HG03460 (cell line): ENCODE measurements at regions not wholly inside any gene's neighbourhood (a gene's known extent, or its start where the extent isn't known, plus 50 kb on each side); places are given as distances from the start of the nearest gene placed in this dataset.

Experiments used
- ATAC-seq: cut with Tn5 transposase; IDR thresholded peaks from one replicate; pipeline ENCODE4 v1.9.1; 2021; ENCODE audit not compliant: unreplicated experiment

DNA sequence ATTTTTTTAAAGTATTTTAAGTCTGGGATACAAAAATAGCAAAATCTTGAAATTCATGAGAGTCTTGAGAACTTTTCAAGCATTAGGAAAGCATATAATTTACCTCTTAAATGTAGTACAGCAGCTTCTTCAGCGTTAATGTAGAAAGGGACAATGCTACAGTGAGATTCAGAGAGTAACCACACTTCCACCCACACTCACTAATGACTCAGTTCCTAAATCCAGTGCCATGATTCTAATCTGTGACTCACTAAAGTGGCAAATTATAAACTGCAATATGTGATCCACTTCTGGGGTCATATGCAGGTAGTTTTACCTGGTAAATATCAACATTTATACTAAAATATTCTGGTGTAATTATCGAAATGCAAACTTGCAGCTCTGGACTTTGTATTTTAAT lies 434.5 kb upstream of the TUSC1 start:
- no peak for ATAC-seq

DNA sequence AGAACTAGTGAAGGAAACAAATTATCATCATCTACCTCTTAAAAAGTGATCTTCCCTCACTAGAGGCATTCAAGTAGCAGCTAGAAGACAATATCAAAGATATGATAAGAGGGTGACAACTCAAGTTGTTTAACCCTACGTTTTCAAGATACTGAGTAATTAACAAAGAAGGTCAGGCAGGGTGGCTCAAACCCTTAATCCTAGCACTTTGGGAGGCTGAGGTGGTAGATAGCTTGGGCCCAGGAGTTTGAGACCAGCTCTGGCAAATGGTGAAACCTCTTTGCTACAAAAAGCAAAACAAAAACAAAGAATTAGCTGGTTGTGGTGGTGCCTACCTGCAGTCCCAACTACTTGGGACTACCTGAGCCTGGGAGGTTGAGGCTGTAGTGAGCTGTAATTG lies 408.2 kb upstream of the TUSC1 start:
- no peak for ATAC-seq

DNA sequence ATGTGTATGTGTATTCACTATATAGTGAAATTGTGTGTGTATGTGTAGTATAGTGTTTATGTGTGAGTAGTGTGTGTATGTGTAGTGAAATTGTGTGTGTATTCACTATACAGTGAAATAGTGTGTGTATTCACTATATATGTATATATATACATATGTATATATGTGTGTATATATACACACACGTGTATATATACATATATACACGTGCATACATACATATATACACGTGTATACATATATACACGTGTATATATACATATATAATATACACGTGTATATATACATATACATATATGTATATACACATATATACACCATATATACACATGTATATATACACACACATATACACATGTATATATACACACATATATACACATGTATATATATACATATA lies 403.6 kb upstream of the TUSC1 start:
- no peak for ATAC-seq

DNA sequence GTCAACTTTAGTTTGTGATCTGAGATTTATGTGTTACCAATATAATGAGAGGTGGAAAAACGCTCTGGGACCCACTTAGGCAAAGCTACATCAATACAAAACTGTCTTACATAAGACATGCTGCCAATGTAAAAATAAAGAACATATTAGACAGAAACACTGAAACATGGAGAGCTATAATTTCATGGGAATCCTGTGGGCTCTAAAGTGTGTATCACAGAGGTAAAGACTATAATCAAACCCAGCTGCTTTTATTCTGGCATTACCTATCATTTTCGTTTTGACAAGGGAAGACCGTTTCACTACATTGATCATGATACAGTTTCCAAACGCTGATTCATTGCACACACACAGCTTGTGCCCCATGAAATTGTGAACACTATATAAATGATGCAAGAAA lies 400.5 kb upstream of the TUSC1 start:
- ATAC-seq = no peak

DNA sequence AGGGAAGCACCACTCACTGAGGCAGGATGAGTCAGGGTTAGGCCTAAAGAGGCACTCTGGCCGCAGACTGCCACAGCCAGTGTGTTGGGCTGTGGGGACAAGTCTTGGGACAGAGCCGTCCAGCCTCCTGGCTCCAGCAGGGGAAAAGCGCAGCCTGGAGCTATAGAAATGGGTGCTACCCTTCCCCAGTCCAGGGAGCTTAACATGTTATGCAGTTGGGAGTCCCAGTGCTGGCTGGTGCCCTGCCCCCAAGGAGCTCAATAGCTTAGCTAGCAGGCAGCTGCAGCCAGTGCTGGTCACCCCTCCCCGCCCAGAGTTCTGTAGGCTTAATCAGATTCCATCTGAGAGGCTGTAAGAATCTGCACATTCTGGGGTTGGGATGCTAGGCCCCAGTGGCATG lies 399.6 kb upstream of the TUSC1 start:
- ATAC-seq = no peak

DNA sequence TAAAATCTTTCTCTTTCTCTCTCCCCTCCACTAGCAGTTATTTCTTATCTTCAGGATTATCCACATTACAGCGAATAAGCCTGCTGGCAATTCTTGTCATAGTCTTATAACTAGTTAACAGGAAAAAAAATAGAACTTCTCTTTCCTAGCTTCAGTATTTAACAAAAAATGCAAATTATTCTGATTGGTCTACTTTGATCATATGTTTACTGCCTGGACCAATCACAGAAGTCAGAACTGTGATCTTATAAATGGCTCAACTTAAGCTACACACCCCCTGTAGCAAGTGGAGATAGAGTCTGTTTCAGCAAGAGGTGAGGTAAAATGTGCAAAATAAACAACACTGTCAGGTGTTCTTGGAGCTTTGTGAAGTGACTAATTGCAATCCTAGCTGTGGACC lies 389.4 kb upstream of the TUSC1 start:
- no peak for ATAC-seq

DNA sequence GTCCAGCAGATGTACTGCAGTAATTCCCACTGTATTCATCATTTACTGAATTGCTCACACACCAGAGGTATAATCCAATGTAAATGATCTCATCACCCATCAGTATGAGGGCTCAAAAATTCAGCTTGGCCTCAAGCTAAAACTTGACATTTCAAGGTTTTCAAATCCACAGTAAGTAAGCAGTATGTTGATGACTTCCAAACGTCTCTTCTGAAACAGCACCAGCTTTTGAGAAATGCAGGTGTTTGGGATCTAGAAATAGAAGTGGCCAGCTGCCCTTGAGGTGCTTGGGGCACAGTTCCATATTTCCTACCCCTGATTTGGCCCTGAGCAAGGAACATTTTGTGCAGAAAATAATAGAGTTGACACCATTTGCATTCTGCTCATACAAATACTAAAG lies 388.0 kb upstream of the TUSC1 start:
- ATAC-seq = no peak

DNA sequence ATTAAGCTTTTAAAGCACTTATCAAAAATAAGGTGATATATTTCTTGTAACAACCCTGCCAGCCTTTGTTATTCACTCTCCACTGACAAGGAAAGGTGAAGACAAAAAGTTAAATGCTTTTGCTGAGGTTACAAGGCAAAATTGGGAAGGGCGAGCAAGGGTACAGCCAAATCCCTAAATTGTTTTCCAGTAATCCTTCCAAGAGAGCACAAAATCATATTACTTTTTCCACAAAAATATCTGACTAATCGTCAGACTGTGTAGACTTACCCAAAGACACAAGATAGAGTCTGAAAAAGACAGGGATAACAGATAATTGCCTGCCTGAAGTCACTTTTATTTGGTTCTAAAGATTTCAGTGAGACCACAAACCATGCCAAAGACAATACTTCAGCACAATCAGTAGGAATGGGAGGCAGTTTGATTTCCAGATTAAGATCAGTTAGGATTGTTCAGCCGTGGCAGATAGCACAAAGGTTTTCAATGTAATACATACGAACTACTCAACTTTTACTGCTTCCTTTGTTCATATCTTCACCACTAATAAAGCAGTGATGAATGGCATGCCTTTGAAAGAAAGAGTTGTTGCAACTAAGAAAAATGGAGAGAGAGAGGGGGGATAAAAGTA lies 383.8 kb upstream of the TUSC1 start:
- ATAC-seq = no peak

DNA sequence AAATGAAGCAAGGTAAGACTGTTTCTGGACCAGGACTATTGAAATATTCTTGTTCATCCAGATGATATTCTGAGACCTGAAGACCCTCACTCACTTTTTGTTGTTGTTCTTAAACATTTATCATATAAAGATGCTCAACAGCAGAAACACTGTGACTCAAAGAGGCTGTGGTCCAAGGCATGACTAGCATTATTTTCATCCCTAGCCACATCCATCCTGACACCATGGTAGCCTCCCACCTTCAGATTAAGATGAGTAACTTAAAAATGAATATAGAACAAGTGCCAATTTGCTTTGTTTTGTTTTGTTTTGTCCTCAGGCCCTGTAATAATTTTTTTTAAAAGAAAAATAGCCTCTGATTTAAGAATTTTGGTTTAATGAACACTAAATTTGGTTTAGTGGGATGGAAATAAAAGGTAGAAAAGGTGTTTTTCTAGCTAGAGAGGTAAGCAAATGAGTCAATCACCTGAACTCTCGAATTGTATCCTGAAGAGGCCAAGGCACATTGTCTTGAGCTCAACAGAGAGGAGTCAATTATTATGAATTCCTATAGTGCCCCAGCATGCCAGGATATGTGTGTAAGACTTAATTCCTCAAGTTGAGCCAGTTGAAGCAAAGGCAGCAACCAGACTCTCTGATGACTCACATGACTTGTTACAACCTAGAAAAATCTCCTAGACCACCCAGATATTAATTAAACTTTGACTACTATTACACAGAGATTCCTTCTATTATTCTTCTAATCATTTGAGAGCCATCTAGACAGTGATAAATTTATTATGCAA lies 380.1 kb upstream of the TUSC1 start:
- ATAC-seq = no peak

DNA sequence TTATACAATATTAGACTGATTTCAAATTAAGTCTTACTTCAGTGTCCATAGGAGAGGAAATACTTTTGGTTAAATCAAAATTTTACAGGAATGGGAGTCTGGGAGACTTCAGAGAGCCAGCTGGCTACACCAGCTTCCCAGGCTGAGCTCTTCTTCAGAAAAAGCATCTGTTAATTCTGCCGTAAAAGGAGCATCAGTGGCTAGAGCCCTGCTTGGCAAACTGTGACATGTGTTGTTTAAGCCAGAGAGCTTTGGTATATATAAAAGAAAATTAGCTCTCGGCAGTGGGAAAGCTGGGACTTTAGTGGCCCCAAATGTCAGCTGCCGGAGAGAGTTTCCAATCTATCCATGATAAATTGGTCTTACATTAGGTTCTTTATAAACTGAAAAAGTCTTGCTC lies 378.8 kb upstream of the TUSC1 start:
- ATAC-seq = no peak

DNA sequence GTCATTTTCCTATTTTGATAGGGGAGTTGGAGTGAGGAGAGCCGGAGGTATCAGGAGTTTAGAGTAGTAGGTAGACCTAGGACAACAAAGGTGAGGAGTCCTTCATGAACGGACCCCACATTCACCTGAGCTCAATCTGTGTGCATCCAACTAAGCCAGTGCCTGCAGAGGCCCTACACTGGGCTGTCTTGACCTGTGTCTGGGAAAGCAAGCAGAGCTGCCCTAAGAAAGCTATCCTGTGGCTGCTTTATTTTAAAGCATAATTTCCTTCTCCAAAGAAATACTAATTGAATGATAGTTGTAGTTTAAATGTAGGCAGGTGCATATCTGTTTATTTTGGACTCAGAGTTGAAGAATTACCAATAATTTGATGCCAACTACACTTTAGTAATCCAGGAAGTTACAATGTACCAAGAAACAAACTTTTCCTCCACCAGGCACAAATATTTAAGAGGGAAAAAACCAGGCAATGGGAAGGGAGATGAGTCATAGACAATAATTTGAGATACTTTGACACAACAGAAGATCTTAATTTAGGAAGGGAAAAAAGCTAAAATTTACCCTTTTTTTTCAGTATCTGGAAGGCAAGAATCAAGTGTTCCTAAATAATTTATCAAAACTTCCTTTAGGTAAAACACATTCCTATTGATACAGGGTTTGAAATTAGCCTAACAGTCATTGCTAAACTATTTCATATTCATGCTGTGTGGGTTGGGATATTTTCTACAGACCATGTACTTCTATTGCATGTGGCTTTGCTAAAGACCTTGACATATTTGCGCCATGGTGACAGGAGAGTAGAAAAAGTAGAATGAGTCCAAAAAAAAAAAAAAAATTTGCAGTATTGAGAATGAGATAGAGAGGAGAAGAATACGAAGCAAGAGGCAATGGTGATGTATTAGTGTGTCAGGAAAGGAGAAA lies 376.6 kb upstream of the TUSC1 start:
- ATAC-seq = no peak

DNA sequence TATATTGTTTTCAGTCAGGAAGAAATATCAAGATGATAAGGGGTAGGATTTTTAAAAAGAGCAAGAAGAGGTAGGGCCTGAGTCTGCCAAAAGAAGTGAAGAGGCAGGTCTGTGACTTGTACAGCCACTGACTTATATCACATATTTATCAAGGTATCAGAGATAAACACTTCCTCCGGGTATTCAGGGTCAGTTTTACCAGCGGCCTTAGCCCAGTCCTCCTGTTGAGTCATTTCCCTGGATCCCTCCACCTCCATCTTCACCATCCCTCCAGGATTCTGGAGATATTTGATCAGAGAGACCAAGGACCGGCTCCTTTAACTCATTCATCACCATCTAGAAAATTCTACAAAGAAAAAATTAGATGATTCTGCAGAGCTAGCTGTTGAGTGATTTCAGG lies 375.7 kb upstream of the TUSC1 start:
- ATAC-seq = no peak

DNA sequence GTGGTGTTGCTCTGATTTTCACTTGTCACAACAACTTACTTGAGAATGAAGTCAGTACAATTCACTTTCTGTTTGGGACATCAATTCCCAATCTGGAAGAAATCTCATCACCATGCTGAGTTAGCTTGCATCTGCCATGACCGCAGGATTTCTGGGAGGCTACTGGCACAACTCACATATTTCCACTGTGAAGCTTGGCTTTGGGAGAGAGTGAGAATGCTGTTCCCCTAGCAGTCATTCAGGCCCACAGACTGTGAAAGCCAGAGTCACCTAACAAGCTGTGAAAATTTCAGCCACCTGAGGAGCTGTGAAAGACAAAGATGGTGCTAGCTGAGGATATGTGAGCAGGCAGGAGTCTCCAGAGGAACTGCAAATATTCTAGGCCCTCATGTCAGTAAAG lies 365.2 kb upstream of the TUSC1 start:
- no peak for ATAC-seq

DNA sequence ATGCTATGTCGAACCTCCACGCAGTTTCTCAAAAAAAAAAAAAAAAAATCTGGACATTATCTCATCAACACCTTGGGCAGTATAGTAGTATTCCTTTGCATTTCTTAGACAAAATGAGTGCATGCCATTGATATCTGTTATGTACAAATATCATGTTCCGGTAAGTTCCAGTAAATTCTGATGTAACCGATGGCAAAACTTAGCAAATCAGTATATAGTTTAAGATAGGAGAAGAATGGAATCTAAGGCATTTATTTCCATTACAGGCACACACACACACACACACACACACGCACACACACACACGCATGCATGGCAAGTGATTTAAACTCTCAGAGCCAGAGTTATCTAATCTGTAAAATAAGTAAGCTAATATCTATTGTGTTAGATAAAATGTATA lies 356.5 kb upstream of the TUSC1 start:
- ATAC-seq = no peak

DNA sequence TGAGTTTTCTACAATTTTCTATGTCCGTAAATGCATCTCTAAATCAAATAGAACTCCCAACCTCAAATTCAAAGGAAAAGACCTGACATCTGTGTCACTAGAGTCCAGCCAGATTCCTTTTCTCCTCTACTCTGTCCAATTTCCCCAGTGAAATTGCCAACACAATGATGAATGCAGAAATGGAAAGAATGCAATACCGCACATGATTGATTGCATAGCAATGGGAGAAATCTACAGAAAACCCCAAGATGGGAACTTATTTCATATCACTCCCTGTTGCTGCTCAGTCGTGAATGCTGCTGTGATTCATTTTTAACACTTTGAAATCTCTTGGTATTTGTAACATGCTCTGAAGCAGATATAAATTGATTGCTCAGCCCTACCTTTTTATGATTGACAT lies 355.1 kb upstream of the TUSC1 start:
- no peak for ATAC-seq

DNA sequence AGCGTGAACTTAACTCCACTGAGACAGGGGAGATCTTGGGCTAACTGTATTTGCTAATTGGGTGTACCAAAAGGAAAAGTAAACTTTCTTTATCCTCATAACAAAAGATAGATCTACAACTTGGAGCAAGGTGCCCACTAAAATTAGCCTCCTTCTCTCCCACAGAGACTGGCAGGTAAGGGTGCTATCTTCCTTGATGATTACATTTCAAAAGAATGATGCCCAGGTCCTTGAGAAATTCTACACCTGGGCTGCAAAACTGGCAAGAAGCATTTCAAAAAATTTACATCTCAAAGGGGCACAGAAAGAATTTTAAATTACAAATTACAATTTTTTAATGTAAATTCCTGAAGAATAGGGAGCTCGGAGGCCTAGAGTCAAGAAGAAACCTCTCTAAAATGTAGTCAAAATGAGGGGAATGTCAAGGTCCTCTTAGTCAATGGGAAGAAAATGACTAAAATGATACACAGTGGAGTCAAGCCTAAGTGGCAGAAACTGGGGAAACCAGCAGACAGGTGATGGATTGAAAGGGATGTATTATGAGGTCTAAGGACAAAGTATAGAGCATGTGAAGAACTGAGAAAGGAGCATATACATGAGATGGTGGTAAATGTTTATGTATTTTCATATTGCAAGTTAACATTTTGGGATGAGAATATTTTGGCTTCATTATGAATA lies 348.3 kb upstream of the TUSC1 start:
- ATAC-seq = no peak

DNA sequence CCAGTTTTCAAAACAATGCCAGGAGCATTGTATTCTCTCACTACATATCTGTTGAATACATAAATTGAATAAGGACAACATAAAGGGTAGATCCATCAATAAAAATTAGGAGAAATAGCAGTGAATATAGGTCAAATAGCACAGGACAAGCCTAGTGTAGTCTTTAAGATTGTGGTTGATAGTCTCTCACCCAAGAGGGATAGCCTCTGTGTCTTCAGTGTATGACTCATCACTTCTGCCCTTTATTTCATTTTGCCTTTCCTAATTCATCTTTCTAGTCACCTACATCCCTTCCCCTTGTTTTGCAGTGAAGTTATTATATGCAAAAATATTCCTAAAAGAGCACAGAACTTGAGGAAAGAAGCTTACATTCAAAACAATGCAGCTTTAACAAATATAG lies 335.0 kb upstream of the TUSC1 start:
- ATAC-seq = no peak

DNA sequence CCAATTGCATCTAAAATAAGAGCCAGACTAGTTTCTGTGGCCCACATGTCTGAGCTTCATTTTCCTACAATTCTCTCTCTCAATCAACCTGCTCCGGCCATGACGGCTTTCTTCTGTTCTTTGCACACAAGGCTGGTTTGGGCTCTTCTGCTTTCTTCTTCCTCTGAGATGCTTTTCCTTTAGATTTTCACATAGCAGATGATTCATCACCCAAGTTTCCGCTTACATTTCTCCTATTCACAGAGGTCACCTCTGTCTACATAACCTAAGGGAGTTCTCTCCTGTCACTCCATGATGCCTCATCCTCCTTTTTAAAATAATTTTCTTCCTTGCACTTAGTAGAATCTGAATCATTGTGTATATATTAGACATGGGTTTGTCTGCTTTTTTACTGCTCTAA lies 334.6 kb upstream of the TUSC1 start:
- ATAC-seq = no peak

DNA sequence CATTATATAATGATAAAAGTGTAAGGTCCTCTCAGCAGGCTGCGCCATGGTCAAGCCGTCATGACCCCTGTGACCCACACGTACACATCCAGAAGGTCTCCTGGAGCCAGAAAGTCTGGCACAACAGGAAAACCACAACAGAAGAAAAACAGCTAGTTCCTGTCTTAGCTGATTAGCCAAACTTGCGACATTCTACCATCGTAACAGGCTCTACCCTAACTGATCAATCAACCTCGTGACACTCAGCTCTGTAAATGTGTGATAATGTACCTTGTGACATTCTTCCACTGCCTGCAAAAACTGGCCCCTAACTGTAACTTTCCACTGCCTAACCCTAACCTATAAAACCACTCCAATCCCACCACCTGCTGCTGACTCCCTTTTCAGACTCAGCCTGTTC lies 316.4 kb upstream of the TUSC1 start:
- no peak for ATAC-seq

DNA sequence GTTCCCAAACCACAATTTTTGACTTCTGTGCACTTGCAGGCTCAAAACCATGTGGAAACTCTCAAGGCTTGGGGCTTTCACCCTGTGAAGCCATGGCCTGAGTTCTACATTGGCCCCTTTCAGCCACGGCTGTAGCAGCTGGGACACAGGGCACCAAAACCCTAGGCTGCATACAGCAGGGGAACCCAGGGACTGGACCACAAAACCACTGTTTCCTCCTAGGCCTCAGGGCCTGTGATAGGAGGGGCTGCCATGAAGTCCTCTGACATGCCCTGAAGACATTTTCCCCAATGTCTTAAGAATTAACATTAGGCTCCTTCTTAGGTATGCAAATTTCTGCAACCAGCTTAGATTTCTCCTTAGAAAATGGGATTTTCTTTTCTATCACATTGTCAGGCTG lies 312.1 kb upstream of the TUSC1 start:
- no peak for ATAC-seq

DNA sequence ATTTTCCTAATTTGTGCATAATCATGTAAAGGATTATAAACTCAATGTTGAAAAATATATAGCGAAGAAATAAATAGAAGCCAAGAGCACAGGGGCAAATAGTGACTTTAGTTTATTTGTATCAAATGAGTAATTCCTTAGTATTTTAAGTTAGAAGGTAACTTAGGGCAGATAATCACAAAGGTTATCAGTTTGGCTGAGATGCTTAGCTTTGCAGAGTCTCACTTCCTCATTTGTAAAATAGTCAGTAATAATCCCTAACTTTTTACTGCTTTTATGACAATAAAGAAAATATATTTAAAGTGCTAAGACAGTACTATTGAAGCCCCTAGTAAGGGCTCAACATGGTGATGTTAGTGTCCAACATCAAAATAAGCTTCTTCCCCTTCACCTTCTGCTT lies 297.4 kb upstream of the TUSC1 start:
- ATAC-seq = no peak
